ENCODE measurements at regions not wholly inside any gene's neighbourhood (a gene's known extent, or its start where the extent isn't known, plus 50 kb on each side); places are given as distances from the start of the nearest gene placed in this dataset.

GRCh38 chr10:85420501-85421191, 945.9 kb downstream of the GRID1 start:
- TF ChIP-seq CTCF (IDR thresholded peaks at IDR 0.05; ENCODE audit: low read depth, low read length, missing control alignments), result no peak
- in situ Hi-C loops (cut with HindIII; ENCODE audit: low sequenced_read_pairs), result no loop called here
- DNase-seq (ENCODE audit: low read depth), result no peak
- H3K4me3 ChIP-seq (ENCODE audit: low read depth, low read length), result no peak overlapping the region

GRCh38 chr10:85421421-85421820, 945.2 kb downstream of the GRID1 start:
- no peak overlapping the region for H3K4me3 ChIP-seq (ENCODE audit: low read depth, low read length)
- no peak for DNase-seq (ENCODE audit: low read depth)
- in situ Hi-C loops (cut with HindIII; ENCODE audit: low sequenced_read_pairs), result no loop called here
- TF ChIP-seq CTCF (IDR thresholded peaks at IDR 0.05; ENCODE audit: low read depth, low read length, missing control alignments), result no peak

GRCh38 chr10:85429126-85429525, 937.5 kb downstream of the GRID1 start:
- in situ Hi-C loops (cut with HindIII; ENCODE audit: low sequenced_read_pairs), result no loop called here
- TF ChIP-seq CTCF (IDR thresholded peaks at IDR 0.05; ENCODE audit: low read depth, low read length, missing control alignments), result no peak
- DNase-seq (ENCODE audit: low read depth), result no peak
- H3K4me3 ChIP-seq (ENCODE audit: low read depth, low read length), result no peak overlapping the region

GRCh38 chr10:85430991-85431390, 935.6 kb downstream of the GRID1 start:
- no peak overlapping the region for H3K4me3 ChIP-seq (ENCODE audit: low read depth, low read length)
- TF ChIP-seq CTCF (IDR thresholded peaks at IDR 0.05; ENCODE audit: low read depth, low read length, missing control alignments), result no peak
- in situ Hi-C loops (cut with HindIII; ENCODE audit: low sequenced_read_pairs), result no loop called here
- DNase-seq (ENCODE audit: low read depth), result no peak

GRCh38 chr10:85433248-85433647, 933.3 kb downstream of the GRID1 start:
- H3K4me3 ChIP-seq (ENCODE audit: low read depth, low read length), result no peak overlapping the region
- TF ChIP-seq CTCF (IDR thresholded peaks at IDR 0.05; ENCODE audit: low read depth, low read length, missing control alignments), result no peak
- in situ Hi-C loops (cut with HindIII; ENCODE audit: low sequenced_read_pairs), result no loop called here
- no peak for DNase-seq (ENCODE audit: low read depth)

- H3K4me3 ChIP-seq (ENCODE audit: low read depth, low read length), result no peak overlapping the region
- DNase-seq (ENCODE audit: low read depth), result no peak
Observed at GRCh38 chr10:85444868-85445267, 921.7 kb downstream of the GRID1 start.

More at GRCh38 chr10:85444868-85445267, 921.7 kb downstream of the GRID1 start:
- TF ChIP-seq CTCF (IDR thresholded peaks at IDR 0.05; ENCODE audit: low read depth, low read length, missing control alignments), result no peak
- in situ Hi-C loops (cut with HindIII; ENCODE audit: low sequenced_read_pairs), result no loop called here

Measured in astrocyte of the cerebellum (primary cell).